HepG2 (cell line): ENCODE measurements at regions not wholly inside any gene's neighbourhood (a gene's known extent, or its start where the extent isn't known, plus 50 kb on each side); places are given as distances from the start of the nearest gene placed in this dataset.

ENCODE experiments used
- ATAC-seq: fragments of 200-7000 bp; cut with Tn5 transposase; 3 replicates; pipeline ENCODE4 v1.9.1; 2020; ENCODE audit warnings: mild to moderate bottlenecking, moderate library complexity
- BruUV-seq: library from RNA; stranded (reverse); fragments of 400-500 nt; replicated peaks from 2 replicates; lab custom pipeline; 2021; lab: Mats Ljungman, UMichigan
- CTCF ChIA-PET: fragments of 300-600 bp; formaldehyde crosslinking; extraction: SDS; loops from one replicate; lab custom pipeline; 2021; ENCODE audit warnings: low total read pairs, inconsistent platforms, low intra/inter-chr PET ratio; lab: Yijun Ruan, JAX
- POLR2A ChIA-PET: fragments of 350-600 bp; sonication (Branson Sonifier 250); formaldehyde crosslinking; loops from one replicate; lab custom pipeline; 2020; ENCODE audit warnings: antibody characterized with exemption, inconsistent platforms; lab: Yijun Ruan, JAX
- DNase-seq: peaks from one replicate; pipeline ENCODE4 v3.0.0-alpha.2; 2015; ENCODE audit warnings: low spot score
- FAIRE-seq: peaks from 3 replicates; lab custom pipeline; 2011; peaks lifted over from hg19 to GRCh38; lab: Jason Lieb, UNC
- H2AFZ ChIP-seq: one replicate; pipeline ENCODE4 v1.6.1; 2011; ENCODE audit warnings: low read length, inconsistent platforms
- H3K27ac ChIP-seq: fragments of 300-600 bp; 3 replicates; pipeline ENCODE4 v1.8.0; 2011; ENCODE audit warnings: mixed run types, mild to moderate bottlenecking, mixed read lengths, low read length, inconsistent platforms; ENCODE audit not compliant: insufficient read depth; ENCODE audit errors: extremely low read length
- H3K27me3 ChIP-seq, 2 experiments: fragments of 200-600 bp in 1 of 2; 2 replicates in 1 of 2; 3 replicates in 1 of 2; pipeline versions ENCODE4 v1.6.0 to v1.8.0; 2011; ENCODE audit warnings: low read length in 2 of 2, mild to moderate bottlenecking in 2 of 2, moderate library complexity in 2 of 2, inconsistent platforms in 1 of 2; ENCODE audit not compliant: insufficient read depth in 2 of 2, control insufficient read depth in 1 of 2
- H3K36me3 ChIP-seq, 2 experiments: fragments of 200-600 bp in 1 of 2; replicated peaks in 1 of 2; 2 replicates in 1 of 2; 3 replicates in 1 of 2; pipeline versions ENCODE4 v1.5.1 to v1.8.0; 2011; ENCODE audit warnings: low read length in 2 of 2, inconsistent platforms in 1 of 2; ENCODE audit not compliant: insufficient read depth in 2 of 2, control insufficient read depth in 1 of 2
- H3K4me1 ChIP-seq: 2 replicates; pipeline ENCODE4 v1.5.1; 2012; ENCODE audit warnings: low read length, inconsistent platforms; ENCODE audit not compliant: insufficient read depth
- H3K4me2 ChIP-seq: 2 replicates; pipeline ENCODE4 v1.6.0; 2011; ENCODE audit warnings: low read depth, low read length, inconsistent platforms
- H3K4me3 ChIP-seq, 3 experiments: fragments of 200-600 bp in 1 of 3; sonication (generic), shearing (Covaris generic) in 1 of 3; replicated peaks in 1 of 3; 2 replicates each; pipeline ENCODE4 v1.5.1; 2011 to 2016; ENCODE audit warnings: low read length in 3 of 3, inconsistent platforms in 2 of 3, low read depth in 2 of 3, mild to moderate bottlenecking in 2 of 3, control low read depth in 1 of 3, mixed read lengths in 1 of 3; ENCODE audit not compliant: insufficient read depth in 1 of 3
- H3K79me2 ChIP-seq: one replicate; pipeline ENCODE4 v1.6.1; 2011; ENCODE audit warnings: low read length, inconsistent platforms; ENCODE audit not compliant: insufficient read depth
- H3K9ac ChIP-seq: 2 replicates; pipeline ENCODE4 v1.6.0; 2011; ENCODE audit warnings: mild to moderate bottlenecking, low read depth, low read length, inconsistent platforms; ENCODE audit not compliant: insufficient read depth
- H3K9me3 ChIP-seq: 2 replicates; pipeline ENCODE4 v1.5.1; 2012; ENCODE audit warnings: mild to moderate bottlenecking, low read length
- H4K20me1 ChIP-seq: 2 replicates; pipeline ENCODE4 v1.6.0; 2011; ENCODE audit warnings: inconsistent platforms, mild to moderate bottlenecking, low read length, moderate library complexity; ENCODE audit not compliant: insufficient read depth
- CCAR2 ChIP-seq: fragments of 200-400 bp; formaldehyde crosslinking; optimal IDR thresholded peaks from 2 replicates; pipeline ENCODE3; 2018; ENCODE audit warnings: low read depth, mild to moderate bottlenecking, low read length, moderate library complexity
- FOXK1 ChIP-seq: sonication (generic); formaldehyde crosslinking; IDR thresholded peaks from 2 replicates; pipeline ENCODE4 v1.4.0; 2020; ENCODE audit warnings: low read depth, missing genetic modification reagents, borderline replicate concordance
- SCMH1 ChIP-seq: sonication (generic); formaldehyde crosslinking; IDR thresholded peaks from 2 replicates; pipeline ENCODE4 v1.9.0; 2021; ENCODE audit warnings: missing genetic modification reagents, mild to moderate bottlenecking, borderline replicate concordance
- TAF1 ChIP-seq: sonication (generic); formaldehyde crosslinking; IDR thresholded peaks from 2 replicates; pipeline ENCODE4 v1.4.0; 2020; ENCODE audit warnings: missing genetic modification reagents
- WGBS: methylation state at CpG from one replicate; pipeline ENCODE4 v1.1.6; 2017; ENCODE audit warnings: low lambda C conversion rate; 5-methylcytosine and 5-hydroxymethylcytosine counted together
- in situ Hi-C: cut with HindIII; loops from 2 replicates; pipeline ENCODE4 v1.10.0; 2017; ENCODE audit warnings: low pct_unique_long_range_greater_than_20kb; ENCODE audit not compliant: extremely low pct_ligation_motif_present
- intact Hi-C: fragments of 100-400 bp; cut with micrococcal nuclease; formaldehyde crosslinking; loops from one replicate; pipeline ENCODE4 v1.10.0; 2022; ENCODE audit not compliant: unreplicated experiment
- TF ChIP-seq, protein P1 (sequence below): IDR thresholded peaks from 2 replicates; pipeline ENCODE4 v1.6.1; 2016; ENCODE audit warnings: low read depth, missing genetic modification reagents, missing compliant biosample characterization

DNA sequence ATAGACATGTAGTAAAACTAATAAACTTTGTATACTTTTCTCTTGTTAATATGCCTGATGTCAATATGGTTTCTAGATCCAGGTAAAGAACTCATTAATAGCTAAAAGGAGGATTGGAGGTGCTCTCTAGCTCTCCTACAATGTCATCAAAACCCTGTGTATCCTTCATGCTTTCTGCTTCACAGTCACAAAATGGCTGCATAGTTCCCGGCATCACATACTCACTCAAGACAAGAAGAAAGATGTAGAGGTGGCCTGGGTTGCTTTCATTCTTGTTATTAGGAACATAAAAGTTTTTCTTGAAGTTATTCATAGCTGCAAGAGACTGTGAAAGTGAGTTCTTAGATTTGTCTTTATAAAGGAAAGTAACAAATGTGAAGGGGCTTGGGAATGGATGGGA lies 149.7 kb upstream of the EEPD1 start:
- H3K4me3 ChIP-seq, result no peak overlapping the region
- H3K79me2 ChIP-seq, result no peaks in the 10 kb centered on the region
- no peaks in the 10 kb centered on the region for H3K36me3 ChIP-seq
- H3K4me1 ChIP-seq, result no peaks in the 10 kb centered on the region
- ATAC-seq (no peak), FAIRE-seq (no peak), DNase-seq (no peak)
- no peak overlapping the region for H3K4me2 ChIP-seq
- H3K9me3 ChIP-seq, result no peaks in the 10 kb centered on the region
- no peaks in the 10 kb centered on the region for H3K27me3 ChIP-seq
- WGBS, result 59% methylated on average over 1 of the region's 1 CpG
- no peak overlapping the region for H3K9ac ChIP-seq
- intact Hi-C loops, result no loop called here
- ChIA-PET POLR2A (no interaction called here), CTCF (no interaction called here)
- H3K27ac ChIP-seq, result no peak overlapping the region
- no TSS peak for BruUV-seq
- no peaks in the 10 kb centered on the region for H4K20me1 ChIP-seq
- H2AFZ ChIP-seq, result no peak overlapping the region
- TF ChIP-seq FOXK1 (CRISPR knock-in tag) (no peak), TAF1 (CRISPR knock-in tag) (no peak), SCMH1 (CRISPR knock-in tag) (no peak), CCAR2 (no peak)
- TF ChIP-seq, protein P1, sequence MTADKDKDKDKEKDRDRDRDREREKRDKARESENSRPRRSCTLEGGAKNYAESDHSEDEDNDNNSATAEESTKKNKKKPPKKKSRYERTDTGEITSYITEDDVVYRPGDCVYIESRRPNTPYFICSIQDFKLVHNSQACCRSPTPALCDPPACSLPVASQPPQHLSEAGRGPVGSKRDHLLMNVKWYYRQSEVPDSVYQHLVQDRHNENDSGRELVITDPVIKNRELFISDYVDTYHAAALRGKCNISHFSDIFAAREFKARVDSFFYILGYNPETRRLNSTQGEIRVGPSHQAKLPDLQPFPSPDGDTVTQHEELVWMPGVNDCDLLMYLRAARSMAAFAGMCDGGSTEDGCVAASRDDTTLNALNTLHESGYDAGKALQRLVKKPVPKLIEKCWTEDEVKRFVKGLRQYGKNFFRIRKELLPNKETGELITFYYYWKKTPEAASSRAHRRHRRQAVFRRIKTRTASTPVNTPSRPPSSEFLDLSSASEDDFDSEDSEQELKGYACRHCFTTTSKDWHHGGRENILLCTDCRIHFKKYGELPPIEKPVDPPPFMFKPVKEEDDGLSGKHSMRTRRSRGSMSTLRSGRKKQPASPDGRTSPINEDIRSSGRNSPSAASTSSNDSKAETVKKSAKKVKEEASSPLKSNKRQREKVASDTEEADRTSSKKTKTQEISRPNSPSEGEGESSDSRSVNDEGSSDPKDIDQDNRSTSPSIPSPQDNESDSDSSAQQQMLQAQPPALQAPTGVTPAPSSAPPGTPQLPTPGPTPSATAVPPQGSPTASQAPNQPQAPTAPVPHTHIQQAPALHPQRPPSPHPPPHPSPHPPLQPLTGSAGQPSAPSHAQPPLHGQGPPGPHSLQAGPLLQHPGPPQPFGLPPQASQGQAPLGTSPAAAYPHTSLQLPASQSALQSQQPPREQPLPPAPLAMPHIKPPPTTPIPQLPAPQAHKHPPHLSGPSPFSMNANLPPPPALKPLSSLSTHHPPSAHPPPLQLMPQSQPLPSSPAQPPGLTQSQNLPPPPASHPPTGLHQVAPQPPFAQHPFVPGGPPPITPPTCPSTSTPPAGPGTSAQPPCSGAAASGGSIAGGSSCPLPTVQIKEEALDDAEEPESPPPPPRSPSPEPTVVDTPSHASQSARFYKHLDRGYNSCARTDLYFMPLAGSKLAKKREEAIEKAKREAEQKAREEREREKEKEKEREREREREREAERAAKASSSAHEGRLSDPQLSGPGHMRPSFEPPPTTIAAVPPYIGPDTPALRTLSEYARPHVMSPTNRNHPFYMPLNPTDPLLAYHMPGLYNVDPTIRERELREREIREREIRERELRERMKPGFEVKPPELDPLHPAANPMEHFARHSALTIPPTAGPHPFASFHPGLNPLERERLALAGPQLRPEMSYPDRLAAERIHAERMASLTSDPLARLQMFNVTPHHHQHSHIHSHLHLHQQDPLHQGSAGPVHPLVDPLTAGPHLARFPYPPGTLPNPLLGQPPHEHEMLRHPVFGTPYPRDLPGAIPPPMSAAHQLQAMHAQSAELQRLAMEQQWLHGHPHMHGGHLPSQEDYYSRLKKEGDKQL (CRISPR knock-in tag), result no peak
- in situ Hi-C loops, result no loop called here
